GM12872 (cell line): ENCODE measurements at regions not wholly inside any gene's neighbourhood (a gene's known extent, or its start where the extent isn't known, plus 50 kb on each side); places are given as distances from the start of the nearest gene placed in this dataset.

ENCODE experiments used
- TF ChIP-seq, protein P1 (sequence below): IDR thresholded peaks from 3 replicates; pipeline ENCODE4 v1.5.1; 2011; ENCODE audit warnings: low read depth, mild to moderate bottlenecking, low read length, moderate library complexity; ENCODE audit not compliant: insufficient read depth

DNA sequence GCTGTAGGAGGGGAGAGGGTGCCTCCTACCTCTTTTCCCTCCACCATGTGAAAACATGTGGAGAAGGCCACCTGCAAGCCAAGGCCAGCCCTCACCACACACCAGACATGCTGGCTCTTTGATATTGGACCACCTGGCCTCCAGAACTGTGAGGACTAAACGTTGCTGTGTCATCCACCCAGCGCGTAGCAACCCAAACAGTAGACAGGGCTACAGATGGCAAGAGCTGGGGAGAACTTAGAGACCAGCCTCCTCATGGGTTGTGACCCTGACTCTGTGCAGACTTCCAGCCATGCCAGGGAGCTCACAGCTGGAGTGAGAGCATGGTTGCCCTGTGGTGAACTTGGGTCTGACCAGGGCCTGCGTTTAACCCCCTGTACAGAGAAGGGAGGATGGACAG lies 195.9 kb upstream of the CST7 start:
- TF ChIP-seq, protein P1, sequence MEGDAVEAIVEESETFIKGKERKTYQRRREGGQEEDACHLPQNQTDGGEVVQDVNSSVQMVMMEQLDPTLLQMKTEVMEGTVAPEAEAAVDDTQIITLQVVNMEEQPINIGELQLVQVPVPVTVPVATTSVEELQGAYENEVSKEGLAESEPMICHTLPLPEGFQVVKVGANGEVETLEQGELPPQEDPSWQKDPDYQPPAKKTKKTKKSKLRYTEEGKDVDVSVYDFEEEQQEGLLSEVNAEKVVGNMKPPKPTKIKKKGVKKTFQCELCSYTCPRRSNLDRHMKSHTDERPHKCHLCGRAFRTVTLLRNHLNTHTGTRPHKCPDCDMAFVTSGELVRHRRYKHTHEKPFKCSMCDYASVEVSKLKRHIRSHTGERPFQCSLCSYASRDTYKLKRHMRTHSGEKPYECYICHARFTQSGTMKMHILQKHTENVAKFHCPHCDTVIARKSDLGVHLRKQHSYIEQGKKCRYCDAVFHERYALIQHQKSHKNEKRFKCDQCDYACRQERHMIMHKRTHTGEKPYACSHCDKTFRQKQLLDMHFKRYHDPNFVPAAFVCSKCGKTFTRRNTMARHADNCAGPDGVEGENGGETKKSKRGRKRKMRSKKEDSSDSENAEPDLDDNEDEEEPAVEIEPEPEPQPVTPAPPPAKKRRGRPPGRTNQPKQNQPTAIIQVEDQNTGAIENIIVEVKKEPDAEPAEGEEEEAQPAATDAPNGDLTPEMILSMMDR, result no peak

DNA sequence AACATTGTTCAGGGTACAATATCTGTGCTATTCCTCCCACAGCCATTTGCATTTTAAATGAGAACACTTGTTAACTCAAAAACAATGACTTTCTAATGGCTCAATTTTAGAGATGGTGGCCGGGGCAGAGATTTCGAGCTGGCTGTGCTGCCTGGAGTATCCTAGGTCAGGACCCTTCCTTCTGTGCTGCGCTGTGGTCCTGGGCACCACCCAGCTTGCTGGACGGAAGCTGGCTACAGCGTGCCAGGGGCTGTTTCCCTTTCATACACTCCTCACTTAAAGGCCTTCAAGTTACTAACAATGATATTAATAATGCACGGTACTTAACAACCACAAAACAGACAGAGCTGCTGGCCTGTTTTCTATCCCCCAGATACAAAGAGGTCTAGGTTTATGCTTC lies 194.4 kb upstream of the CST7 start:
- TF ChIP-seq, protein P1, result no peak

DNA sequence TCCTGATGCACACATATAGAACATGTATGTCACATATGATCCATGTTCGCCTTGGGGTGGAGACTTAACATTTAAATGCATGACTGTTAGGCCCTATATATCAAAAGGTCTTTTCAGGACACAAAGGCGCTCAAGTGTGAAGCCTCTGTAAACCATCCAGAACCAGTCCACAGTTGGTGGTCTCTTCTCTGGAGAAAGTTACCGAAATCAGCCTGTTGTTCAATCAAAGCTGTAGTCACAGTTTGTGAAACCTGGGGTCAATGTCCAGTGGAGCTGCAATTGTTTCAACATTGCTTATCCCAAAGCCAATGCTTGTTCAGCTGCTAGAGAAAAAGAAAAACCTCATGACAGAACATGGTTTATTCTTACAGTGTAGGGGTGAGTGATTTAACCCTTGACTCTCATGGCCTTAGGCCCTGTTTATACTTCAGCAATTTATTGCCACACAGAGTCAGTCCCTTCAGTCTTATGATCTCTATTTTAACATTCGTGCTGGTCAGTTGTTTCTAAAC lies 193.6 kb upstream of the CST7 start:
- TF ChIP-seq, protein P1, result no peak

DNA sequence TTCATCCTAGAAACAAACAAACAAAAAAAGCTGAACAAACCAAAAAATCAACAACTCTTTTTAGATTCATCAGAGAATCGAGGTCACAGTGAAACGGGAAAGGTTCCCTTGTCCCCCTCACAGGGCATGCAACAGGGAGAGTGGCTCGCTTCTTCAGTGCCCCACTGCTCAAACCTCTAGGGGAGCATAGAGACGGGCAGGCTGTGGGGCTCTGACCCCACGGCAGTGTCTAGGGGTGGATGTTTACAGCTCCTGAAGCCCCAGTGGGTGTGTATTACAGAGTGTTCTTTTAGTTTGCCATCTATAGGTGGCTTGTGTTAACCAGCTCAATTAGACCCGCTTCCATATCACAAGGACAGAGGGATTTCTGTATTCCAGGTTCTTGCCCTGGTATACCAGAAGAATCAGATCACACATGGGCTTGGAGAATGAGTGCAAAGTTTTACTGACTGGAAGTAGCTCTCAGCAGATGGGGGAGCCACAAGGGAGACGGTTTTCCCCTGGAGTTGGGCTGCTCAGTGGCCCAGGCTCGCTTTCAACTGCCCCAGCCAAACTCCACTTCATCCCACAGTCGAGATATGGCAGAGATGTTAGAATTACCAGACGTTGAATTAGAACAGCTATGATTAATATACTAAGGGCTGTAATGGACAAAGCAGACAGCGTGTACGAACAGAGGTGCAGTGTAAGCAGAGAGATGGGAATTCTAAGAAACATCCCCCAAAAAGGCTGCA lies 192.6 kb upstream of the CST7 start:
- TF ChIP-seq, protein P1, result no peak

DNA sequence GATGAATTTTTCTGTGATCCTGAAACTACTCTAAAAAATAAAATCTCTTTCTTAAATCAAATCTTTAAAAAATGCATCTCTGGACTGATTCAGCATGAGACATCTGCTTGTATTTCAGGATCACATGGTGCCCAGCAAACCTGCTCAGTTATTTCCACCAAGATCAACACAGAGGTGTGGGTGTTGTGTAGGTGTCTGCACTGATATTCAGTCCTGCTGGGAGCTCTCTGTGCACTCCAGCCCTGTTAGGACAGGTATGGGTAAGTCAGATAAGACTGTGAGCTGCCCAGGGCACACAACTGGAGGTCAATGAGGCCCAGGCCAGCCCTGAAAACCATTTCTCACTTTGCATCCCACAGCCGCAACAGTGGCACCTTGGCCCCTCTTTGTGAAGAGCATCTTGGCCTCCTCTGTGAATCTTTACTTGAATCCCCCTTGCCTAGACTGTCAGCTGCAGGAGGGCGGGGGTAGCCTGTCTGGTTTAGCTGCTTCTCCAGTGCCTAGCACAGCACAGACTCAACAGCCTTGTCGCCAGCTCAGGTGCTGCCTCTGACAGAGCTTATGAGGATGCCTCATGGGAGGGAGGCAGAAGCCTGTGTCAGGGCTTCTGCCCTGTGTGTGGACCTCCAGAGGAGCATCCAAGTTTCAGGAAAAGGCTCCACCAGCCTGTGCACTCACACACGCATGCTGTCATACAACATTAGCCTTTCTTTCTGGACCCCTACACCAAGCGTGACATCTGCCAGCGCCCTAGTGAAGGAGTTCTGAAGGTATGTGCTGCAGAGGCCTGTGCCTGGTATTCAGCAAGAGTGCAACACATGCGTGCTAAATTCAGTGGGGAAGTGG lies 187.6 kb upstream of the CST7 start:
- TF ChIP-seq, protein P1, result no peak

DNA sequence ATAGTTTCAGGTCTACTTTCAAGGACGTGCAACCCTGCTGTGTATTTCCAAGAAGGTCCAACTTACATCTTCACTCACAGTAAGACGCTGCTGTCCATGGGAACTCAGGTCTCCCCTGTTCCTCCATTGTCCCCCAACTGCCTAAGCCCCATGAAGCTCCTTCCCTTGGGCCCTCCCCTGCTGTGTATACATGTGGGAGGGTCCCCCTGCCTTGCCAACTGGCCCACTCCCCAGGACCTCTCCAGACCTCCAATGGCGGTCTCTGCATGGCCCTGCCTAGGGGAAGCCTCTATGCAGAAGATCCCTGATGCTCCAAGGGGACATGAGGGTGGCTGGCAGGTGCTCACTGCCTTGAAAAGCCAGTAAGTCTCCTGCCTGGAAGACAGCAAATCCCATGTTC lies 186.7 kb upstream of the CST7 start:
- TF ChIP-seq, protein P1, result no peak

DNA sequence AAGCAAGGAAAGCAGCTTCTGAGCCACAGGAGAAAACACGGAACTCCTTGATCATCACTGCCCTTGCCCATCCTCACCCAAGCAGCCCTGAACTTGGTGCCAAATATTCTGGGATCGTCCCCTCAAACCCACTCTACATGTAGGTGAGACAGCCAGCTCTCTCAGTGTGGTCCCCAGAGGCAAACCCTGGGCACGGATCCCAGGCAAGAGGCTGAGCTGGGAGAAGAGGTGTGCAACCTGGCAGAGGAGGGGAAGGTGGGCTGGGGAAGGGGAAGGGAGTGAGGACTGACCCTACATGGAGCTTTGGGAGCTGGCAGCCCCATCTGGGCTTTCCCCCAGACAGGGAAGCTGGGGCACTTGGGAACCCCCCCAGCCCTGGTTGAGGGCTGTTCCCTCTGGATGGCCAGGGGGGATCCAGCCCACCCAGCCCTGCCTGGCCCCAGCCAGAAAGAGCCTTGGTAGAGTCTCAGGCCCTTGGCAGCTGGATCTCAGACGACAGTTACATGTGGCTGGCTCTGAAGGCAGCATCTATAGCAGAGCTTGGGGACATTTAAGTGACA lies 186.2 kb upstream of the CST7 start:
- TF ChIP-seq, protein P1, result no peak
